H1 (cell line): ENCODE measurements at regions not wholly inside any gene's neighbourhood (a gene's known extent, or its start where the extent isn't known, plus 50 kb on each side); places are given as distances from the start of the nearest gene placed in this dataset.

Experiments
- CTCF ChIA-PET: fragments of 300-600 bp; sonication (Branson Sonifier 250); formaldehyde crosslinking; loops from one replicate; lab custom pipeline; 2021; ENCODE audit not compliant: partially characterized antibody; lab: Charles Lee
- POLR2A ChIA-PET: fragments of 300-600 bp; sonication (Branson Sonifier 250); formaldehyde crosslinking; loops from one replicate; lab custom pipeline; 2021; ENCODE audit warnings: inconsistent platforms; ENCODE audit not compliant: partially characterized antibody; lab: Charles Lee
- DNase-seq, 2 experiments: peaks; one replicate each; pipeline versions ENCODE4 v3.0.0 to v3.0.0-alpha.2; 2010 to 2022; ENCODE audit warnings: low spot score in 2 of 2, low read depth in 1 of 2, mixed read lengths in 1 of 2
- FAIRE-seq: peaks from 2 replicates; lab custom pipeline; 2011; peaks lifted over from hg19 to GRCh38; lab: Jason Lieb, UNC
- H2AFZ ChIP-seq: 2 replicates; pipeline ENCODE4 v1.8.1; 2012; ENCODE audit warnings: low read length, inconsistent platforms
- H2AK5ac ChIP-seq: 2 replicates; pipeline ENCODE4 v1.6.1; 2013; ENCODE audit warnings: low read depth, low read length
- H2BK120ac ChIP-seq: replicated peaks from 2 replicates; pipeline ENCODE3; 2013; ENCODE audit warnings: low read depth, low read length, inconsistent platforms
- H2BK12ac ChIP-seq: 2 replicates; pipeline ENCODE4 v1.6.1; 2013; ENCODE audit warnings: low read depth, low read length
- H2BK15ac ChIP-seq: 2 replicates; pipeline ENCODE4 v1.6.1; 2013; ENCODE audit warnings: low read length
- H2BK20ac ChIP-seq: 2 replicates; pipeline ENCODE4 v1.6.1; 2013; ENCODE audit warnings: low read length
- H2BK5ac ChIP-seq: 2 replicates; pipeline ENCODE4 v1.6.1; 2013; ENCODE audit warnings: low read depth, low read length
- H3K14ac ChIP-seq: 2 replicates; pipeline ENCODE4 v1.6.1; 2013; ENCODE audit warnings: inconsistent platforms; ENCODE audit not compliant: insufficient read length
- H3K18ac ChIP-seq: 2 replicates; pipeline ENCODE4 v1.6.1; 2013; ENCODE audit warnings: low read length; ENCODE audit errors: extremely low read depth
- H3K23ac ChIP-seq: 2 replicates; pipeline ENCODE4 v1.6.1; 2013; ENCODE audit warnings: inconsistent platforms; ENCODE audit not compliant: insufficient read length
- H3K23me2 ChIP-seq: 2 replicates; pipeline ENCODE4 v1.6.1; 2013; ENCODE audit warnings: low read depth, low read length
- H3K27ac ChIP-seq: 2 replicates; pipeline ENCODE4 v1.6.1; 2011; ENCODE audit warnings: low read depth, low read length, inconsistent platforms
- H3K27me3 ChIP-seq, 4 experiments: replicated peaks in 1 of 4; 1 replicate in 1 of 4; 2 replicates in 3 of 4; pipeline versions ENCODE4 v1.6.1 to v1.8.1; 2011 to 2013; ENCODE audit warnings: low read length in 3 of 4, mild to moderate bottlenecking in 3 of 4, inconsistent platforms in 2 of 4, mixed read lengths in 2 of 4, moderate library complexity in 1 of 4; ENCODE audit not compliant: control insufficient read depth in 3 of 4, insufficient read depth in 3 of 4; ENCODE audit errors: extremely low read depth in 1 of 4
- H3K36me3 ChIP-seq, 4 experiments: 2 replicates each; pipeline versions ENCODE4 v1.6.1 to v1.8.1; 2011 to 2013; ENCODE audit warnings: mild to moderate bottlenecking in 4 of 4, low read length in 3 of 4, moderate library complexity in 2 of 4, control low read depth in 1 of 4, inconsistent platforms in 1 of 4; ENCODE audit not compliant: insufficient read depth in 4 of 4, control insufficient read depth in 2 of 4
- H3K4ac ChIP-seq: replicated peaks from 2 replicates; pipeline ENCODE3; 2013; ENCODE audit warnings: low read length, low read depth, mixed read lengths, inconsistent platforms; ENCODE audit not compliant: insufficient read length
- H3K4me1 ChIP-seq, 4 experiments: replicated peaks in 1 of 4; 1 replicate in 1 of 4; 2 replicates in 3 of 4; pipeline versions ENCODE4 v1.6.1 to v1.8.1; 2011 to 2013; ENCODE audit warnings: low read length in 3 of 4, inconsistent platforms in 2 of 4, mixed read lengths in 1 of 4; ENCODE audit not compliant: insufficient read depth in 4 of 4, control insufficient read depth in 3 of 4
- H3K4me2 ChIP-seq, 2 experiments: 2 replicates each; pipeline versions ENCODE4 v1.6.1 to v1.8.1; 2011 to 2013; ENCODE audit warnings: low read depth in 2 of 2, low read length in 2 of 2, control low read depth in 1 of 2, inconsistent platforms in 1 of 2, mild to moderate bottlenecking in 1 of 2; ENCODE audit not compliant: insufficient read depth in 1 of 2
- H3K4me3 ChIP-seq, 4 experiments: fragments of 200-600, 300-600 bp in 1 of 4; sonication (generic), shearing (Covaris generic), sonication (Bioruptor Twin) in 1 of 4; 2 replicates each; pipeline versions ENCODE4 v1.5.1 to v1.8.1; 2011 to 2016; ENCODE audit warnings: low read length in 4 of 4, low read depth in 3 of 4, control low read depth in 2 of 4, inconsistent platforms in 2 of 4, mild to moderate bottlenecking in 2 of 4, mixed read lengths in 1 of 4, moderate library complexity in 1 of 4; ENCODE audit not compliant: insufficient read depth in 2 of 4; ENCODE audit errors: extremely low read depth in 1 of 4
- H3K56ac ChIP-seq: replicated peaks from 2 replicates; pipeline ENCODE3; 2013; ENCODE audit warnings: low read depth, mild to moderate bottlenecking, mixed read lengths, low read length, inconsistent platforms; ENCODE audit not compliant: insufficient read length
- H3K79me1 ChIP-seq: 2 replicates; pipeline ENCODE4 v1.6.1; 2013; ENCODE audit warnings: low read depth, low read length, control low read depth
- H3K79me2 ChIP-seq, 2 experiments: 2 replicates each; pipeline versions ENCODE4 v1.6.1 to v1.8.1; 2012 to 2013; ENCODE audit warnings: low read length in 2 of 2, mild to moderate bottlenecking in 2 of 2, inconsistent platforms in 1 of 2; ENCODE audit not compliant: insufficient read depth in 2 of 2, control insufficient read depth in 1 of 2
- H3K9ac ChIP-seq, 4 experiments: replicated peaks in 1 of 4; 1 replicate in 1 of 4; 2 replicates in 3 of 4; pipeline versions ENCODE4 v1.6.1 to v1.8.1; 2011 to 2013; ENCODE audit warnings: low read depth in 3 of 4, low read length in 3 of 4, control low read depth in 2 of 4, mild to moderate bottlenecking in 2 of 4, moderate library complexity in 2 of 4, inconsistent platforms in 1 of 4; ENCODE audit errors: extremely low read depth in 1 of 4
- H3K9me3 ChIP-seq, 2 experiments: 2 replicates each; pipeline versions ENCODE4 v1.6.1 to v1.8.1; 2012 to 2013; ENCODE audit warnings: mild to moderate bottlenecking in 2 of 2, moderate library complexity in 2 of 2, control low read depth in 1 of 2, inconsistent platforms in 1 of 2, low read depth in 1 of 2, low read length in 1 of 2, mixed read lengths in 1 of 2; ENCODE audit not compliant: insufficient read depth in 2 of 2
- H4K20me1 ChIP-seq, 2 experiments: replicated peaks in 1 of 2; 2 replicates each; pipeline versions ENCODE3 to v1.8.1; 2011 to 2013; ENCODE audit warnings: inconsistent platforms in 2 of 2, low read length in 2 of 2, mild to moderate bottlenecking in 1 of 2; ENCODE audit not compliant: insufficient read depth in 2 of 2, control insufficient read depth in 1 of 2
- H4K5ac ChIP-seq: 2 replicates; pipeline ENCODE4 v1.6.1; 2013; ENCODE audit warnings: low read length, low read depth, mixed read lengths, inconsistent platforms; ENCODE audit not compliant: insufficient read length
- H4K8ac ChIP-seq: 2 replicates; pipeline ENCODE4 v1.8.0; 2013; ENCODE audit warnings: mild to moderate bottlenecking, moderate library complexity, low read length, inconsistent platforms; ENCODE audit not compliant: insufficient read depth; ENCODE audit errors: extremely low read depth
- H4K91ac ChIP-seq: replicated peaks from 2 replicates; pipeline ENCODE3; 2013; ENCODE audit warnings: low read length, mixed read lengths, inconsistent platforms; ENCODE audit not compliant: insufficient read length
- ASH2L ChIP-seq: fragments of 200-600, 300-600 bp; sonication (generic); IDR thresholded peaks from one replicate; pipeline ENCODE4 v1.7.1; 2017; ENCODE audit warnings: low read length
- BACH1 ChIP-seq: IDR thresholded peaks from 2 replicates; pipeline ENCODE4 v1.6.1; 2012; ENCODE audit warnings: low read length, improper control_type of control experiment
- CREB1 ChIP-seq: IDR thresholded peaks from 2 replicates; pipeline ENCODE4 v1.6.1; 2012; ENCODE audit warnings: inconsistent platforms
- CTBP2 ChIP-seq: IDR thresholded peaks from 2 replicates; pipeline ENCODE4 v1.7.0; 2011; ENCODE audit warnings: borderline replicate concordance, mild to moderate bottlenecking, moderate library complexity, mixed read lengths, low read length; ENCODE audit not compliant: insufficient read depth, insufficient read length
- EP300 ChIP-seq, 2 experiments: IDR thresholded peaks; 1 replicate in 1 of 2; 2 replicates in 1 of 2; pipeline ENCODE4 v1.6.1; 2011 to 2012; ENCODE audit warnings: low read depth in 2 of 2, low read length in 2 of 2, mild to moderate bottlenecking in 2 of 2, borderline replicate concordance in 1 of 2, inconsistent platforms in 1 of 2, moderate library complexity in 1 of 2
- EZH2 ChIP-seq: fragments of 200-600 bp; sonication (generic); IDR thresholded peaks from 2 replicates; pipeline ENCODE4 v1.7.1; 2012; ENCODE audit warnings: low read depth, mild to moderate bottlenecking, moderate library complexity, low read length, inconsistent platforms; ENCODE audit not compliant: severe bottlenecking
- HDAC2 ChIP-seq, 2 experiments: fragments of 300-600 bp in 1 of 2; sonication (generic) in 1 of 2; IDR thresholded peaks; 2 replicates each; pipeline ENCODE4 v1.6.1; 2011 to 2012; ENCODE audit warnings: low read depth in 2 of 2, low read length in 2 of 2, mild to moderate bottlenecking in 2 of 2, moderate library complexity in 2 of 2, borderline replicate concordance in 1 of 2, inconsistent platforms in 1 of 2
- KDM5A ChIP-seq: fragments of 200-600 bp; IDR thresholded peaks from 2 replicates; pipeline ENCODE4 v1.7.1; 2012; ENCODE audit warnings: mild to moderate bottlenecking, low read length, inconsistent platforms, mixed read lengths
- MAX ChIP-seq: IDR thresholded peaks from 2 replicates; pipeline ENCODE4 v1.6.1; 2012; ENCODE audit warnings: inconsistent platforms
- NANOG ChIP-seq: IDR thresholded peaks from 2 replicates; pipeline ENCODE4 v1.6.1; 2011; ENCODE audit warnings: low read length, low read depth, mild to moderate bottlenecking, inconsistent platforms; ENCODE audit not compliant: insufficient read depth, poor library complexity, severe bottlenecking
- SRF ChIP-seq: IDR thresholded peaks from 2 replicates; pipeline ENCODE4 v1.6.1; 2011; ENCODE audit warnings: mild to moderate bottlenecking, low read depth, low read length, moderate library complexity
- TAF1 ChIP-seq: IDR thresholded peaks from 2 replicates; pipeline ENCODE4 v1.6.1; 2011; ENCODE audit warnings: mild to moderate bottlenecking, low read depth, low read length
- WGBS, 2 experiments: shearing (Covaris generic) in 1 of 2; methylation state at CpG; one replicate each; pipeline versions ENCODE4 v1.1.6 to v1.1.7; 2013 to 2015; ENCODE audit warnings: low lambda C conversion rate in 2 of 2, mixed read lengths in 2 of 2, inconsistent platforms in 1 of 2, low coverage in 1 of 2, missing lambda C conversion rate in 1 of 2; ENCODE audit not compliant: insufficient replicate concordance in 2 of 2, insufficient coverage in 1 of 2, insufficient read length in 1 of 2; ENCODE audit errors: extremely low coverage in 1 of 2, missing lambda C conversion rate in 1 of 2; 5-methylcytosine and 5-hydroxymethylcytosine counted together

GRCh38 chr11:114847306-114847975 lies 169.1 kb downstream of the NXPE2 start:
- Histone ChIP-seq H2BK5ac (no peak overlapping the region), H3K9ac (no peak overlapping the region), H3K23ac (no peak overlapping the region), H3K36me3 (no peaks in the 10 kb centered on the region), H3K27me3 (no peaks in the 10 kb centered on the region), H4K20me1 (no peaks in the 10 kb centered on the region), H4K5ac (no peak overlapping the region), H2AK5ac (no peak overlapping the region), H3K27ac (no peak overlapping the region), H3K4me1 (peaks cover 0 to 9% (median 4%) of the 10 kb centered on the region in 4 experiments; a peak in 4 of 7 replicates), H3K79me2 (no peaks in the 10 kb centered on the region), H3K4ac (no peak overlapping the region), H3K4me2 (no peak overlapping the region), H3K18ac (no peak overlapping the region), H2AFZ (no peak overlapping the region), H2BK20ac (no peak overlapping the region), H2BK15ac (no peak overlapping the region), H2BK12ac (no peak overlapping the region), H3K23me2 (no peaks in the 10 kb centered on the region; the same call in 1 of the 2 replicates), H3K4me3 (no peak overlapping the region), H3K56ac (no peak overlapping the region), H3K14ac (no peak overlapping the region), H4K8ac (no peak overlapping the region), H2BK120ac (no peak overlapping the region), H3K79me1 (no peaks in the 10 kb centered on the region), H3K9me3 (no peaks in the 10 kb centered on the region), H4K91ac (no peak overlapping the region)
- DNase-seq (no peak), FAIRE-seq (no peak)
- WGBS, 2 experiments = 51% methylated on average over 7 of the region's 7 CpGs; no CpG with 5 or more reads in 1 of the 2 experiments
- ChIA-PET POLR2A (no interaction called here), CTCF (interaction anchor here (0.8 to 2.2 kb wide), 8 partner anchors 15 to 77 kb away, joined by 3 to 7 read pairs (median 4); no protein-coding TSS in a partner anchor)
- TF ChIP-seq KDM5A = no peak
- TF ChIP-seq CREB1 = no peak
- no peak for TF ChIP-seq ASH2L
- TF ChIP-seq SRF = no peak
- TF ChIP-seq EP300 (IDR thresholded peaks at IDR 0.05; ENCODE audit: borderline replicate concordance in 1 of 2, low read depth in 2 of 2, low read length in 2 of 2) = no peak
- TF ChIP-seq BACH1 = no peak
- no peak for TF ChIP-seq HDAC2 (IDR thresholded peaks at IDR 0.05; ENCODE audit: borderline replicate concordance in 1 of 2, low read depth in 2 of 2, low read length in 2 of 2)
- no peak for TF ChIP-seq TAF1
- TF ChIP-seq MAX = no peak
- no peak for TF ChIP-seq CTBP2
- no peak for TF ChIP-seq NANOG
- no peak for TF ChIP-seq EZH2
